GM23338 (cell line): ENCODE measurements at regions not wholly inside any gene's neighbourhood (a gene's known extent, or its start where the extent isn't known, plus 50 kb on each side); places are given as distances from the start of the nearest gene placed in this dataset.

ENCODE experiments used
- ATAC-seq: fragments of 200-7000 bp; cut with Tn5 transposase; 3 replicates; pipeline ENCODE4 v1.9.1; 2020
- DNase-seq: peaks from one replicate; pipeline ENCODE4 v3.0.0-alpha.2; 2015; ENCODE audit warnings: low spot score
- H2AFZ ChIP-seq: fragments of 200-600 bp; sonication (generic); 2 replicates; pipeline ENCODE4 v1.8.0; 2016; ENCODE audit warnings: antibody characterized with exemption, mild to moderate bottlenecking, moderate library complexity
- H3F3A ChIP-seq: fragments of 200-600 bp; sonication (generic); replicated peaks from 2 replicates; pipeline ENCODE4 v1.8.0; 2017; ENCODE audit warnings: antibody characterized with exemption, mixed run types, low read depth
- H3K27ac ChIP-seq: fragments of 200-600 bp; sonication (generic); 2 replicates; pipeline ENCODE4 v1.6.1; 2016; ENCODE audit warnings: low read depth
- H3K27me3 ChIP-seq: fragments of 200-600 bp; sonication (generic); 2 replicates; pipeline ENCODE4 v1.8.0; 2016; ENCODE audit warnings: mild to moderate bottlenecking, mixed run types, moderate library complexity; ENCODE audit not compliant: insufficient read depth
- H3K36me3 ChIP-seq: fragments of 200-600 bp; sonication (generic); 2 replicates; pipeline ENCODE4 v1.8.0; 2016; ENCODE audit warnings: mild to moderate bottlenecking; ENCODE audit not compliant: insufficient read depth
- H3K4me1 ChIP-seq: fragments of 200-600 bp; sonication (generic); 2 replicates; pipeline ENCODE4 v1.8.0; 2016; ENCODE audit warnings: mild to moderate bottlenecking, moderate library complexity; ENCODE audit not compliant: insufficient read depth
- H3K4me2 ChIP-seq: fragments of 200-600 bp; sonication (generic); 2 replicates; pipeline ENCODE4 v1.7.1; 2017; ENCODE audit warnings: mixed run types
- H3K4me3 ChIP-seq: fragments of 200-600 bp; sonication (generic); 2 replicates; pipeline ENCODE4 v1.6.1; 2016; ENCODE audit warnings: mixed run types
- H3K79me2 ChIP-seq: fragments of 200-600 bp; sonication (generic); replicated peaks from 2 replicates; pipeline ENCODE4 v1.8.0; 2017; ENCODE audit warnings: mild to moderate bottlenecking; ENCODE audit not compliant: insufficient read depth
- H3K9me2 ChIP-seq: fragments of 200-600 bp; sonication (generic); 2 replicates; pipeline ENCODE4 v1.8.0; 2017; ENCODE audit not compliant: insufficient read depth
- H4K20me1 ChIP-seq: fragments of 200-600 bp; sonication (generic); replicated peaks from 2 replicates; pipeline ENCODE4 v1.8.0; 2017; ENCODE audit warnings: mild to moderate bottlenecking; ENCODE audit not compliant: insufficient read depth
- H3K27ac Mint-ChIP-seq: 2 replicates; pipeline ENCODE4 v1.8.0; 2020; ENCODE audit warnings: inconsistent platforms, mild to moderate bottlenecking, moderate library complexity, mixed read lengths
- H3K27me3 Mint-ChIP-seq: 3 replicates; pipeline ENCODE4 v1.8.0; 2022; ENCODE audit warnings: low read depth, mild to moderate bottlenecking, moderate library complexity, mixed read lengths, inconsistent platforms; ENCODE audit not compliant: insufficient read depth, poor library complexity
- H3K36me3 Mint-ChIP-seq: 3 replicates; pipeline ENCODE4 v1.8.0; 2021; ENCODE audit warnings: low read depth, mild to moderate bottlenecking, inconsistent platforms, moderate library complexity, mixed read lengths
- H3K4me1 Mint-ChIP-seq: 3 replicates; pipeline ENCODE4 v1.8.0; 2020; ENCODE audit warnings: mild to moderate bottlenecking, inconsistent platforms, mixed read lengths
- H3K4me3 Mint-ChIP-seq: 3 replicates; pipeline ENCODE4 v1.8.0; 2021; ENCODE audit warnings: moderate library complexity, mild to moderate bottlenecking, inconsistent platforms, mixed read lengths
- H3K9me3 Mint-ChIP-seq: 3 replicates; pipeline ENCODE4 v1.8.0; 2020; ENCODE audit warnings: moderate library complexity, mild to moderate bottlenecking, inconsistent platforms, mixed read lengths
- CREB1 ChIP-seq: fragments of 250-450 bp; sonication (Bioruptor Pico); IDR thresholded peaks from 2 replicates; pipeline ENCODE4 v1.5.0; 2020; ENCODE audit warnings: low read depth, mild to moderate bottlenecking, moderate library complexity
- EZH2 ChIP-seq: fragments of 200-600 bp; sonication (generic); IDR thresholded peaks from one replicate; pipeline ENCODE4 v1.8.0; 2017; ENCODE audit warnings: antibody characterized with exemption, mild to moderate bottlenecking, low read depth; ENCODE audit not compliant: unreplicated experiment
- EZH2phosphoT487 ChIP-seq: fragments of 200-600 bp; sonication (generic); IDR thresholded peaks from one replicate; pipeline ENCODE4 v1.8.1; 2018; ENCODE audit warnings: antibody characterized with exemption; ENCODE audit not compliant: unreplicated experiment
- JUNB ChIP-seq: IDR thresholded peaks from one replicate; pipeline ENCODE4 v1.6.1; 2016; ENCODE audit warnings: antibody characterized with exemption; ENCODE audit not compliant: unreplicated experiment
- NANOG ChIP-seq: IDR thresholded peaks from 2 replicates; pipeline ENCODE4 v1.6.1; 2016; ENCODE audit warnings: antibody characterized with exemption, borderline replicate concordance
- POLR2AphosphoS5 ChIP-seq: IDR thresholded peaks from 2 replicates; pipeline ENCODE4 v1.6.1; 2016; ENCODE audit warnings: antibody characterized with exemption, low read depth
- STAT1 ChIP-seq: IDR thresholded peaks from one replicate; pipeline ENCODE4 v1.6.1; 2016; ENCODE audit warnings: antibody characterized with exemption; ENCODE audit not compliant: unreplicated experiment
- ZNF114 ChIP-seq: fragments of 250-450 bp; sonication (Bioruptor Pico); IDR thresholded peaks from 2 replicates; pipeline ENCODE4 v1.5.0; 2020; ENCODE audit warnings: mild to moderate bottlenecking, moderate library complexity
- ZNF331 ChIP-seq: fragments of 250-450 bp; sonication (Bioruptor Pico); IDR thresholded peaks from 2 replicates; pipeline ENCODE4 v1.5.0; 2020; ENCODE audit warnings: low read depth, mild to moderate bottlenecking, moderate library complexity
- TF ChIP-seq, protein P1 (sequence below): fragments of 250-450 bp; sonication (Bioruptor Pico); IDR thresholded peaks from 2 replicates; pipeline ENCODE4 v1.5.0; 2020; ENCODE audit warnings: mild to moderate bottlenecking, moderate library complexity
- TF ChIP-seq, protein P2 (sequence below): IDR thresholded peaks from one replicate; pipeline ENCODE4 v1.6.1; 2018; ENCODE audit warnings: antibody characterized with exemption; ENCODE audit not compliant: unreplicated experiment
- TF ChIP-seq, protein P3 (sequence below), 2 experiments: fragments of 200-600 bp in 1 of 2; sonication (generic) in 1 of 2; conservative IDR thresholded peaks; 2 replicates each; pipeline versions ENCODE4 v1.5.1 to v1.6.1; 2016 to 2017; ENCODE audit warnings: antibody characterized with exemption in 2 of 2, low read depth in 2 of 2, mild to moderate bottlenecking in 2 of 2, moderate library complexity in 1 of 2

DNA sequence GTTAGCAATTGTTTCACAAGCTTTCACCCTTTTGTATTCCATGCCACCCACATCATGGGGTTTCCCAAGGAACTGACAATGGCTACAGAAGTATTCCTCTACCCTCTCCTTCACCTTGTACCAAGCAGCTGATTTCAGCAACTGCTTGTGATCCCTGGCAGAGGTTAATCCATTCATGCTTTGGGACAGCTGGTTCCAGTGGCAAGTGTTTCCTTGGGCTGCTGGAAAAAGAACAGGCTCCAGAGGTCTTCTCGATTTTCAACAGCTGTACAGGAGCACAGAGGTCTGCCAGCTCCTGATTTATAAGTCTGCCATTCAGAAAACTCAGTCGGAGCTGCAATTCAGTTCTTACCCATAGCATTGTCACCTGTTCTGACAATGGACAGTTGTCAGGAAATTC, 239.2 kb upstream of the CWC22 start:
- H3K4me3 Mint-ChIP-seq = no peak overlapping the region
- peaks cover 1% of the 10 kb centered on the region for H3K27me3 Mint-ChIP-seq
- H3K4me3 ChIP-seq = no peak overlapping the region
- ATAC-seq (no peak), DNase-seq (no peak)
- no peak overlapping the region for H3K27ac ChIP-seq
- TF ChIP-seq EZH2 (no peak), ZNF331 (no peak), ZNF114 (CRISPR knock-in tag) (no peak), JUNB (no peak), STAT1 (no peak), EZH2phosphoT487 (no peak), CREB1 (CRISPR knock-in tag) (no peak), POLR2AphosphoS5 (no peak), NANOG (no peak)
- TF ChIP-seq, protein P1, sequence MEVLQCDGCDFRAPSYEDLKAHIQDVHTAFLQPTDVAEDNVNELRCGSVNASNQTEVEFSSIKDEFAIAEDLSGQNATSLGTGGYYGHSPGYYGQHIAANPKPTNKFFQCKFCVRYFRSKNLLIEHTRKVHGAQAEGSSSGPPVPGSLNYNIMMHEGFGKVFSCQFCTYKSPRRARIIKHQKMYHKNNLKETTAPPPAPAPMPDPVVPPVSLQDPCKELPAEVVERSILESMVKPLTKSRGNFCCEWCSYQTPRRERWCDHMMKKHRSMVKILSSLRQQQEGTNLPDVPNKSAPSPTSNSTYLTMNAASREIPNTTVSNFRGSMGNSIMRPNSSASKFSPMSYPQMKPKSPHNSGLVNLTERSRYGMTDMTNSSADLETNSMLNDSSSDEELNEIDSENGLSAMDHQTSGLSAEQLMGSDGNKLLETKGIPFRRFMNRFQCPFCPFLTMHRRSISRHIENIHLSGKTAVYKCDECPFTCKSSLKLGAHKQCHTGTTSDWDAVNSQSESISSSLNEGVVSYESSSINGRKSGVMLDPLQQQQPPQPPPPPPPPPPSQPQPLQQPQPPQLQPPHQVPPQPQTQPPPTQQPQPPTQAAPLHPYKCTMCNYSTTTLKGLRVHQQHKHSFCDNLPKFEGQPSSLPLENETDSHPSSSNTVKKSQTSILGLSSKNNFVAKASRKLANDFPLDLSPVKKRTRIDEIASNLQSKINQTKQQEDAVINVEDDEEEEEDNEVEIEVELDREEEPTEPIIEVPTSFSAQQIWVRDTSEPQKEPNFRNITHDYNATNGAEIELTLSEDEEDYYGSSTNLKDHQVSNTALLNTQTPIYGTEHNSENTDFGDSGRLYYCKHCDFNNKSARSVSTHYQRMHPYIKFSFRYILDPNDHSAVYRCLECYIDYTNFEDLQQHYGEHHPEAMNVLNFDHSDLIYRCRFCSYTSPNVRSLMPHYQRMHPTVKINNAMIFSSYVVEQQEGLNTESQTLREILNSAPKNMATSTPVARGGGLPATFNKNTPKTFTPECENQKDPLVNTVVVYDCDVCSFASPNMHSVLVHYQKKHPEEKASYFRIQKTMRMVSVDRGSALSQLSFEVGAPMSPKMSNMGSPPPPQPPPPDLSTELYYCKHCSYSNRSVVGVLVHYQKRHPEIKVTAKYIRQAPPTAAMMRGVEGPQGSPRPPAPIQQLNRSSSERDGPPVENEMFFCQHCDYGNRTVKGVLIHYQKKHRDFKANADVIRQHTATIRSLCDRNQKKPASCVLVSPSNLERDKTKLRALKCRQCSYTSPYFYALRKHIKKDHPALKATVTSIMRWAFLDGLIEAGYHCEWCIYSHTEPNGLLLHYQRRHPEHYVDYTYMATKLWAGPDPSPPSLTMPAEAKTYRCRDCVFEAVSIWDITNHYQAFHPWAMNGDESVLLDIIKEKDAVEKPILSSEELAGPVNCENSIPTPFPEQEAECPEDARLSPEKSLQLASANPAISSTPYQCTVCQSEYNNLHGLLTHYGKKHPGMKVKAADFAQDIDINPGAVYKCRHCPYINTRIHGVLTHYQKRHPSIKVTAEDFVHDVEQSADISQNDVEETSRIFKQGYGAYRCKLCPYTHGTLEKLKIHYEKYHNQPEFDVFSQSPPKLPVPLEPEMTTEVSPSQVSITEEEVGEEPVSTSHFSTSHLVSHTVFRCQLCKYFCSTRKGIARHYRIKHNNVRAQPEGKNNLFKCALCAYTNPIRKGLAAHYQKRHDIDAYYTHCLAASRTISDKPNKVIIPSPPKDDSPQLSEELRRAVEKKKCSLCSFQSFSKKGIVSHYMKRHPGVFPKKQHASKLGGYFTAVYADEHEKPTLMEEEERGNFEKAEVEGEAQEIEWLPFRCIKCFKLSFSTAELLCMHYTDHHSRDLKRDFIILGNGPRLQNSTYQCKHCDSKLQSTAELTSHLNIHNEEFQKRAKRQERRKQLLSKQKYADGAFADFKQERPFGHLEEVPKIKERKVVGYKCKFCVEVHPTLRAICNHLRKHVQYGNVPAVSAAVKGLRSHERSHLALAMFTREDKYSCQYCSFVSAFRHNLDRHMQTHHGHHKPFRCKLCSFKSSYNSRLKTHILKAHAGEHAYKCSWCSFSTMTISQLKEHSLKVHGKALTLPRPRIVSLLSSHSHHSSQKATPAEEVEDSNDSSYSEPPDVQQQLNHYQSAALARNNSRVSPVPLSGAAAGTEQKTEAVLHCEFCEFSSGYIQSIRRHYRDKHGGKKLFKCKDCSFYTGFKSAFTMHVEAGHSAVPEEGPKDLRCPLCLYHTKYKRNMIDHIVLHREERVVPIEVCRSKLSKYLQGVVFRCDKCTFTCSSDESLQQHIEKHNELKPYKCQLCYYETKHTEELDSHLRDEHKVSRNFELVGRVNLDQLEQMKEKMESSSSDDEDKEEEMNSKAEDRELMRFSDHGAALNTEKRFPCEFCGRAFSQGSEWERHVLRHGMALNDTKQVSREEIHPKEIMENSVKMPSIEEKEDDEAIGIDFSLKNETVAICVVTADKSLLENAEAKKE = no peak
- TF ChIP-seq, protein P2, sequence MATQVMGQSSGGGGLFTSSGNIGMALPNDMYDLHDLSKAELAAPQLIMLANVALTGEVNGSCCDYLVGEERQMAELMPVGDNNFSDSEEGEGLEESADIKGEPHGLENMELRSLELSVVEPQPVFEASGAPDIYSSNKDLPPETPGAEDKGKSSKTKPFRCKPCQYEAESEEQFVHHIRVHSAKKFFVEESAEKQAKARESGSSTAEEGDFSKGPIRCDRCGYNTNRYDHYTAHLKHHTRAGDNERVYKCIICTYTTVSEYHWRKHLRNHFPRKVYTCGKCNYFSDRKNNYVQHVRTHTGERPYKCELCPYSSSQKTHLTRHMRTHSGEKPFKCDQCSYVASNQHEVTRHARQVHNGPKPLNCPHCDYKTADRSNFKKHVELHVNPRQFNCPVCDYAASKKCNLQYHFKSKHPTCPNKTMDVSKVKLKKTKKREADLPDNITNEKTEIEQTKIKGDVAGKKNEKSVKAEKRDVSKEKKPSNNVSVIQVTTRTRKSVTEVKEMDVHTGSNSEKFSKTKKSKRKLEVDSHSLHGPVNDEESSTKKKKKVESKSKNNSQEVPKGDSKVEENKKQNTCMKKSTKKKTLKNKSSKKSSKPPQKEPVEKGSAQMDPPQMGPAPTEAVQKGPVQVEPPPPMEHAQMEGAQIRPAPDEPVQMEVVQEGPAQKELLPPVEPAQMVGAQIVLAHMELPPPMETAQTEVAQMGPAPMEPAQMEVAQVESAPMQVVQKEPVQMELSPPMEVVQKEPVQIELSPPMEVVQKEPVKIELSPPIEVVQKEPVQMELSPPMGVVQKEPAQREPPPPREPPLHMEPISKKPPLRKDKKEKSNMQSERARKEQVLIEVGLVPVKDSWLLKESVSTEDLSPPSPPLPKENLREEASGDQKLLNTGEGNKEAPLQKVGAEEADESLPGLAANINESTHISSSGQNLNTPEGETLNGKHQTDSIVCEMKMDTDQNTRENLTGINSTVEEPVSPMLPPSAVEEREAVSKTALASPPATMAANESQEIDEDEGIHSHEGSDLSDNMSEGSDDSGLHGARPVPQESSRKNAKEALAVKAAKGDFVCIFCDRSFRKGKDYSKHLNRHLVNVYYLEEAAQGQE = no peak
- TF ChIP-seq, protein P3, sequence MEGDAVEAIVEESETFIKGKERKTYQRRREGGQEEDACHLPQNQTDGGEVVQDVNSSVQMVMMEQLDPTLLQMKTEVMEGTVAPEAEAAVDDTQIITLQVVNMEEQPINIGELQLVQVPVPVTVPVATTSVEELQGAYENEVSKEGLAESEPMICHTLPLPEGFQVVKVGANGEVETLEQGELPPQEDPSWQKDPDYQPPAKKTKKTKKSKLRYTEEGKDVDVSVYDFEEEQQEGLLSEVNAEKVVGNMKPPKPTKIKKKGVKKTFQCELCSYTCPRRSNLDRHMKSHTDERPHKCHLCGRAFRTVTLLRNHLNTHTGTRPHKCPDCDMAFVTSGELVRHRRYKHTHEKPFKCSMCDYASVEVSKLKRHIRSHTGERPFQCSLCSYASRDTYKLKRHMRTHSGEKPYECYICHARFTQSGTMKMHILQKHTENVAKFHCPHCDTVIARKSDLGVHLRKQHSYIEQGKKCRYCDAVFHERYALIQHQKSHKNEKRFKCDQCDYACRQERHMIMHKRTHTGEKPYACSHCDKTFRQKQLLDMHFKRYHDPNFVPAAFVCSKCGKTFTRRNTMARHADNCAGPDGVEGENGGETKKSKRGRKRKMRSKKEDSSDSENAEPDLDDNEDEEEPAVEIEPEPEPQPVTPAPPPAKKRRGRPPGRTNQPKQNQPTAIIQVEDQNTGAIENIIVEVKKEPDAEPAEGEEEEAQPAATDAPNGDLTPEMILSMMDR (conservative IDR thresholded peaks at IDR 0.05; ENCODE audit: low read depth in 2 of 2) = no peak
- H3F3A ChIP-seq = no peaks in the 10 kb centered on the region
- no peak overlapping the region for H3K27ac Mint-ChIP-seq
- no peaks in the 10 kb centered on the region for H3K27me3 ChIP-seq
- no peaks in the 10 kb centered on the region for H3K36me3 Mint-ChIP-seq
- H3K79me2 ChIP-seq = no peaks in the 10 kb centered on the region
- no peaks in the 10 kb centered on the region for H3K4me1 ChIP-seq
- peaks cover 5% of the 10 kb centered on the region; the same call in 2 of the 3 replicates for H3K4me1 Mint-ChIP-seq
- H3K4me2 ChIP-seq = no peak overlapping the region
- peaks cover 8% of the 10 kb centered on the region; the same call in 1 of the 2 replicates for H3K9me2 ChIP-seq
- no peaks in the 10 kb centered on the region for H3K9me3 Mint-ChIP-seq
- H4K20me1 ChIP-seq = no peaks in the 10 kb centered on the region
- H2AFZ ChIP-seq = no peak overlapping the region
- no peaks in the 10 kb centered on the region for H3K36me3 ChIP-seq
